KOPT-K1 (cell line): ENCODE measurements at regions not wholly inside any gene's neighbourhood (a gene's known extent, or its start where the extent isn't known, plus 50 kb on each side); places are given as distances from the start of the nearest gene placed in this dataset.

Experiments used
- H3K27ac ChIP-seq: fragments of 200-600 bp; sonication (generic); 2 replicates; pipeline ENCODE4 v1.5.1; 2016; ENCODE audit warnings: antibody characterized with exemption, mild to moderate bottlenecking, low read depth, low read length; ENCODE audit not compliant: poor library complexity, severe bottlenecking
- H3K36me3 ChIP-seq: fragments of 200-600 bp; sonication (generic); 2 replicates; pipeline ENCODE4 v1.5.1; 2017; ENCODE audit warnings: antibody characterized with exemption, mild to moderate bottlenecking, low read length, moderate library complexity; ENCODE audit not compliant: insufficient read depth
- H3K9me3 ChIP-seq: fragments of 200-600 bp; sonication (generic); 2 replicates; pipeline ENCODE4 v1.5.1; 2017; ENCODE audit warnings: antibody characterized with exemption, low read length, mild to moderate bottlenecking; ENCODE audit not compliant: insufficient read depth, poor library complexity, severe bottlenecking

GRCh38 chr13:84574851-84575250, 692.6 kb upstream of the SLITRK1 start:
- no peak overlapping the region for H3K27ac ChIP-seq
- H3K36me3 ChIP-seq: no peaks in the 10 kb centered on the region
- H3K9me3 ChIP-seq: no peaks in the 10 kb centered on the region

- no peaks in the 10 kb centered on the region for H3K36me3 ChIP-seq
- no peaks in the 10 kb centered on the region for H3K9me3 ChIP-seq
- H3K27ac ChIP-seq: no peak overlapping the region
Observed at GRCh38 chr13:84571264-84571663, 689.0 kb upstream of the SLITRK1 start.

GRCh38 chr13:84570831-84571230, 688.6 kb upstream of the SLITRK1 start:
- Histone ChIP-seq H3K36me3 (no peaks in the 10 kb centered on the region), H3K9me3 (no peaks in the 10 kb centered on the region), H3K27ac (no peak overlapping the region)

- Histone ChIP-seq H3K36me3 (no peaks in the 10 kb centered on the region), H3K27ac (no peak overlapping the region), H3K9me3 (no peaks in the 10 kb centered on the region)
Observed at GRCh38 chr13:84569366-84569765, 687.1 kb upstream of the SLITRK1 start.

- Histone ChIP-seq H3K9me3 (no peaks in the 10 kb centered on the region), H3K36me3 (no peaks in the 10 kb centered on the region), H3K27ac (no peak overlapping the region)
Observed at GRCh38 chr13:84567848-84568247, 685.6 kb upstream of the SLITRK1 start.

GRCh38 chr13:84566780-84567179, 684.5 kb upstream of the SLITRK1 start:
- no peak overlapping the region for H3K27ac ChIP-seq
- H3K36me3 ChIP-seq: no peaks in the 10 kb centered on the region
- no peaks in the 10 kb centered on the region for H3K9me3 ChIP-seq

- Histone ChIP-seq H3K36me3 (no peaks in the 10 kb centered on the region), H3K9me3 (no peaks in the 10 kb centered on the region)
Observed at GRCh38 chr13:84563611-84564010, 681.3 kb upstream of the SLITRK1 start.

GRCh38 chr13:84553227-84553626, 671.0 kb upstream of the SLITRK1 start:
- no peaks in the 10 kb centered on the region for H3K9me3 ChIP-seq
- no peaks in the 10 kb centered on the region for H3K36me3 ChIP-seq
- no peak overlapping the region for H3K27ac ChIP-seq

More at GRCh38 chr13:84563611-84564010, 681.3 kb upstream of the SLITRK1 start:
- H3K27ac ChIP-seq: no peak overlapping the region

GRCh38 chr13:84543962-84544361, 661.7 kb upstream of the SLITRK1 start:
- Histone ChIP-seq H3K27ac (no peak overlapping the region), H3K9me3 (no peaks in the 10 kb centered on the region), H3K36me3 (no peaks in the 10 kb centered on the region)

GRCh38 chr13:84542348-84542747, 660.1 kb upstream of the SLITRK1 start:
- H3K36me3 ChIP-seq: no peaks in the 10 kb centered on the region
- no peak overlapping the region for H3K27ac ChIP-seq
- no peaks in the 10 kb centered on the region for H3K9me3 ChIP-seq

GRCh38 chr13:84536906-84537305, 654.6 kb upstream of the SLITRK1 start:
- H3K36me3 ChIP-seq: no peaks in the 10 kb centered on the region
- H3K27ac ChIP-seq: no peak overlapping the region
- H3K9me3 ChIP-seq: no peaks in the 10 kb centered on the region

- H3K9me3 ChIP-seq: no peaks in the 10 kb centered on the region
- no peaks in the 10 kb centered on the region for H3K36me3 ChIP-seq
Observed at GRCh38 chr13:84528408-84529070, 646.3 kb upstream of the SLITRK1 start.

GRCh38 chr13:84525865-84526264, 643.6 kb upstream of the SLITRK1 start:
- Histone ChIP-seq H3K27ac (no peak overlapping the region), H3K36me3 (no peaks in the 10 kb centered on the region), H3K9me3 (no peaks in the 10 kb centered on the region)

More at GRCh38 chr13:84528408-84529070, 646.3 kb upstream of the SLITRK1 start:
- H3K27ac ChIP-seq: no peak overlapping the region

GRCh38 chr13:84524586-84524985, 642.3 kb upstream of the SLITRK1 start:
- Histone ChIP-seq H3K36me3 (no peaks in the 10 kb centered on the region), H3K27ac (no peak overlapping the region), H3K9me3 (no peaks in the 10 kb centered on the region)

GRCh38 chr13:84500016-84500415, 617.7 kb upstream of the SLITRK1 start:
- H3K9me3 ChIP-seq: no peaks in the 10 kb centered on the region
- no peak overlapping the region for H3K27ac ChIP-seq
- H3K36me3 ChIP-seq: no peaks in the 10 kb centered on the region

GRCh38 chr13:84497613-84498012, 615.3 kb upstream of the SLITRK1 start:
- Histone ChIP-seq H3K9me3 (no peaks in the 10 kb centered on the region), H3K27ac (no peak overlapping the region), H3K36me3 (no peaks in the 10 kb centered on the region)
